Right renal cortex interstitium (tissue), 3 donors: ENCODE measurements at regions not wholly inside any gene's neighbourhood (a gene's known extent, or its start where the extent isn't known, plus 50 kb on each side); places are given as distances from the start of the nearest gene placed in this dataset.
"Not testable (repeated sequence)": the region's sequence is repeated elsewhere in the genome, so short reads cannot be mapped to it uniquely, and the experiment has no call there.

Experiments used
- DNase-seq, 3 donors: peaks; one replicate each; pipeline ENCODE4 v3.0.0-alpha.2; 2013; ENCODE audit warnings: low read depth in 3 of 3, low spot score in 2 of 3

GRCh38 chr2:87559001-87559400, 188.9 kb upstream of the PLGLB2 start:
- DNase-seq: not testable (repeated sequence)

GRCh38 chr2:87559735-87560134, 188.2 kb upstream of the PLGLB2 start:
- DNase-seq: not testable (repeated sequence)

- not testable (repeated sequence) for DNase-seq
These were observed 182.8 kb upstream of the PLGLB2 start for GRCh38 chr2:87565116-87565515.

GRCh38 chr2:87566531-87566930, 181.4 kb upstream of the PLGLB2 start:
- not testable (repeated sequence) for DNase-seq

- not testable (repeated sequence) for DNase-seq
These were observed 180.8 kb upstream of the PLGLB2 start for GRCh38 chr2:87567093-87567492.

GRCh38 chr2:87567912-87568311, 180.0 kb upstream of the PLGLB2 start:
- not testable (repeated sequence) for DNase-seq

- DNase-seq: not testable (repeated sequence)
These were observed 179.2 kb upstream of the PLGLB2 start for GRCh38 chr2:87568554-87569278.

GRCh38 chr2:87569689-87570397, 178.0 kb upstream of the PLGLB2 start:
- DNase-seq: not testable (repeated sequence)

- DNase-seq: not testable (repeated sequence)
These were observed 175.9 kb upstream of the PLGLB2 start for GRCh38 chr2:87571889-87572465.

- not testable (repeated sequence) for DNase-seq
These were observed 175.0 kb upstream of the PLGLB2 start for GRCh38 chr2:87572906-87573305.

GRCh38 chr2:87573386-87574192, 174.3 kb upstream of the PLGLB2 start:
- DNase-seq: not testable (repeated sequence)

- DNase-seq: not testable (repeated sequence)
These were observed 173.4 kb upstream of the PLGLB2 start for GRCh38 chr2:87574193-87575119.

- not testable (repeated sequence) for DNase-seq
These were observed 172.7 kb upstream of the PLGLB2 start for GRCh38 chr2:87575138-87575537.

GRCh38 chr2:87577358-87577757, 170.5 kb upstream of the PLGLB2 start:
- not testable (repeated sequence) for DNase-seq

GRCh38 chr2:87582152-87582551, 165.7 kb upstream of the PLGLB2 start:
- DNase-seq: not testable (repeated sequence)

- DNase-seq: not testable (repeated sequence)
These were observed 165.3 kb upstream of the PLGLB2 start for GRCh38 chr2:87582579-87582978.

GRCh38 chr2:87583370-87583769, 164.5 kb upstream of the PLGLB2 start:
- not testable (repeated sequence) for DNase-seq

- DNase-seq: not testable (repeated sequence)
These were observed 164.1 kb upstream of the PLGLB2 start for GRCh38 chr2:87583803-87584202.

GRCh38 chr2:87584268-87584906, 163.5 kb upstream of the PLGLB2 start:
- DNase-seq: not testable (repeated sequence)
